CD4-positive, alpha-beta T cell (primary cell): ENCODE measurements at regions not wholly inside any gene's neighbourhood (a gene's known extent, or its start where the extent isn't known, plus 50 kb on each side); places are given as distances from the start of the nearest gene placed in this dataset.

Source experiments
- ATAC-seq: fragments of 200-7000 bp; cut with Tn5 transposase; one replicate; pipeline ENCODE4 v1.10.0; 2022; ENCODE audit warnings: mild to moderate bottlenecking; ENCODE audit not compliant: poor library complexity
- CTCF ChIA-PET: fragments of 350-600 bp; sonication (Branson Sonifier 250); formaldehyde crosslinking; loops from one replicate; lab custom pipeline; 2021; ENCODE audit warnings: antibody characterized with exemption, inconsistent platforms; lab: Charles Lee
- POLR2A ChIA-PET: fragments of 350-600 bp; sonication (Branson Sonifier 250); formaldehyde crosslinking; loops from one replicate; lab custom pipeline; 2021; ENCODE audit warnings: antibody characterized with exemption, inconsistent platforms; lab: Charles Lee
- DNase-seq, 14 experiments: peaks; one replicate each; pipeline ENCODE4 v3.0.0-alpha.2; 2013 to 2020; ENCODE audit warnings: mixed read lengths in 2 of 14
- H3K27ac ChIP-seq, 2 donors: one replicate each; pipeline versions ENCODE4 v1.5.1 to v1.7.0; 2013; ENCODE audit warnings: low read length in 2 of 2, low read depth in 1 of 2, mild to moderate bottlenecking in 1 of 2
- H3K27me3 ChIP-seq, 2 experiments: 1 replicate in 1 of 2; 2 replicates in 1 of 2; pipeline versions ENCODE4 v1.6.1 to v1.7.0; 2013; ENCODE audit warnings: low read length in 2 of 2, control low read depth in 1 of 2, mild to moderate bottlenecking in 1 of 2, moderate library complexity in 1 of 2; ENCODE audit not compliant: insufficient read depth in 2 of 2, control insufficient read depth in 1 of 2
- H3K36me3 ChIP-seq: one replicate; pipeline ENCODE4 v1.6.1; 2013; ENCODE audit warnings: low read length, control low read depth; ENCODE audit not compliant: insufficient read depth
- H3K4me1 ChIP-seq: one replicate; pipeline ENCODE4 v1.6.1; 2013; ENCODE audit warnings: low read length, control low read depth; ENCODE audit not compliant: insufficient read depth
- H3K4me3 ChIP-seq: one replicate; pipeline ENCODE4 v1.5.1; 2013; ENCODE audit warnings: mild to moderate bottlenecking, low read length, moderate library complexity
- H3K9me3 ChIP-seq, 2 experiments: 1 replicate in 1 of 2; 2 replicates in 1 of 2; pipeline versions ENCODE4 v1.6.1 to v1.7.0; 2013; ENCODE audit warnings: low read length in 2 of 2, mild to moderate bottlenecking in 2 of 2, control low read depth in 1 of 2, moderate library complexity in 1 of 2; ENCODE audit not compliant: control insufficient read depth in 1 of 2, insufficient read depth in 1 of 2
- H3K27ac Mint-ChIP-seq: one replicate; pipeline ENCODE4 v1.8.0; 2020; ENCODE audit warnings: mixed read lengths
- H3K27me3 Mint-ChIP-seq: one replicate; pipeline ENCODE4 v1.8.0; 2021; ENCODE audit warnings: mixed read lengths
- H3K36me3 Mint-ChIP-seq: one replicate; pipeline ENCODE4 v1.8.0; 2021; ENCODE audit warnings: low read depth, mixed read lengths
- H3K4me1 Mint-ChIP-seq: one replicate; pipeline ENCODE4 v1.8.0; 2021; ENCODE audit warnings: low read depth, mixed read lengths
- H3K4me3 Mint-ChIP-seq: one replicate; pipeline ENCODE4 v1.8.0; 2020; ENCODE audit warnings: mild to moderate bottlenecking, mixed read lengths
- H3K9me3 Mint-ChIP-seq: one replicate; pipeline ENCODE4 v1.8.0; 2020; ENCODE audit warnings: mixed read lengths
- intact Hi-C, 2 experiments: fragments of 100-400 bp; cut with DNase I in 1 of 2; cut with micrococcal nuclease in 1 of 2; formaldehyde crosslinking; loops; one replicate each; pipeline versions ENCODE4 v1.15.1 to v1.9.0; 2023 to 2025; cut with DNase I, micrococcal nuclease
- TF ChIP-seq, protein P1 (sequence below): fragments of 200-600 bp; IDR thresholded peaks from one replicate; pipeline ENCODE4 v1.8.0; 2022; ENCODE audit warnings: antibody characterized with exemption, mild to moderate bottlenecking

DNA sequence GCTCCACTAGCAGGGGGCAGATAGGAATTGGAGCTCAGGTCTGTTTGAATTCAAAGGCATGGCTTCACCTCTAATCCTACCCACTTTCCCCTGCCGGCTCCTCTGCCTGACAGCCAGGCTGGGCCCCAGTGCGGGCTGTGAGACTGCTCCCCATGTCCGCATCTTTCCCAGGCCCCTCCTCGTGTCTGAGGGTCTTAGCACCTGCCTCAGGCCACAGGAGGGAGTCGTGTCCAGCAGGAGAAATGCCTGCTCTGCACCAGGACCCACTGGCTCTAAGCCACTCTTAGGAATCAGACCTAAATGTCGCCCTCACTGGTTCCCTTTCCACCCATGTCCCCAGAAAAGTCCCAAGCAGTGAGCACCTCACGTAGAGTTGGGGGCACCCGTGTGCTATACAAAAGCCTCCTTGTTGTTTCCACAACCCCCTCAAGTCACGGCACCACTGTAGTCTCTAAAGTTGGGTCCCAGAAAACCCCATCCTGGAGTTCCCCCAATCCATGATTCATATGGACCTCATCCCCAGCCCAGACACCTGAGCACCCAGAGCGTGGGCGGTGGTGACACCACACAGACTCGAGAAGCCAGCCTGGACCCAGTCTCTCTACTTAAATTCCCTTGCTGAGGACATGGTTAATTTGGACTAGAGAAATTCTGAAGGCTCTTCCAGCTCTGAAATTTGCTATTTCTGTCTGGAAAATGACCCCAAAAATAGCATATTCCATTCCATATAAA is 466.4 kb upstream of the ZMIZ1 start:
- Histone ChIP-seq H3K9me3 (peaks cover 0 to 6% of the 10 kb centered on the region in 2 experiments), H3K4me3 (no peak overlapping the region), H3K27me3 (peaks cover 0 to 4% of the 10 kb centered on the region in 2 experiments), H3K4me1 (no peaks in the 10 kb centered on the region), H3K36me3 (no peaks in the 10 kb centered on the region), H3K27ac (no peak overlapping the region)
- peaks cover 12% of the 10 kb centered on the region for H3K27me3 Mint-ChIP-seq
- no peak overlapping the region for H3K4me3 Mint-ChIP-seq
- intact Hi-C loops, result loop anchor here in 1 of 2 experiments (10.0 kb wide), 1 partner anchor 592 kb away; no protein-coding TSS in a partner anchor
- TF ChIP-seq, protein P1, sequence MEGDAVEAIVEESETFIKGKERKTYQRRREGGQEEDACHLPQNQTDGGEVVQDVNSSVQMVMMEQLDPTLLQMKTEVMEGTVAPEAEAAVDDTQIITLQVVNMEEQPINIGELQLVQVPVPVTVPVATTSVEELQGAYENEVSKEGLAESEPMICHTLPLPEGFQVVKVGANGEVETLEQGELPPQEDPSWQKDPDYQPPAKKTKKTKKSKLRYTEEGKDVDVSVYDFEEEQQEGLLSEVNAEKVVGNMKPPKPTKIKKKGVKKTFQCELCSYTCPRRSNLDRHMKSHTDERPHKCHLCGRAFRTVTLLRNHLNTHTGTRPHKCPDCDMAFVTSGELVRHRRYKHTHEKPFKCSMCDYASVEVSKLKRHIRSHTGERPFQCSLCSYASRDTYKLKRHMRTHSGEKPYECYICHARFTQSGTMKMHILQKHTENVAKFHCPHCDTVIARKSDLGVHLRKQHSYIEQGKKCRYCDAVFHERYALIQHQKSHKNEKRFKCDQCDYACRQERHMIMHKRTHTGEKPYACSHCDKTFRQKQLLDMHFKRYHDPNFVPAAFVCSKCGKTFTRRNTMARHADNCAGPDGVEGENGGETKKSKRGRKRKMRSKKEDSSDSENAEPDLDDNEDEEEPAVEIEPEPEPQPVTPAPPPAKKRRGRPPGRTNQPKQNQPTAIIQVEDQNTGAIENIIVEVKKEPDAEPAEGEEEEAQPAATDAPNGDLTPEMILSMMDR, result no peak
- ChIA-PET CTCF (no interaction called here), POLR2A (no interaction called here)
- H3K27ac Mint-ChIP-seq, result no peak overlapping the region
- DNase-seq (no peak), ATAC-seq (no peak)
- H3K4me1 Mint-ChIP-seq, result no peaks in the 10 kb centered on the region
- no peaks in the 10 kb centered on the region for H3K9me3 Mint-ChIP-seq
- H3K36me3 Mint-ChIP-seq, result no peaks in the 10 kb centered on the region

DNA sequence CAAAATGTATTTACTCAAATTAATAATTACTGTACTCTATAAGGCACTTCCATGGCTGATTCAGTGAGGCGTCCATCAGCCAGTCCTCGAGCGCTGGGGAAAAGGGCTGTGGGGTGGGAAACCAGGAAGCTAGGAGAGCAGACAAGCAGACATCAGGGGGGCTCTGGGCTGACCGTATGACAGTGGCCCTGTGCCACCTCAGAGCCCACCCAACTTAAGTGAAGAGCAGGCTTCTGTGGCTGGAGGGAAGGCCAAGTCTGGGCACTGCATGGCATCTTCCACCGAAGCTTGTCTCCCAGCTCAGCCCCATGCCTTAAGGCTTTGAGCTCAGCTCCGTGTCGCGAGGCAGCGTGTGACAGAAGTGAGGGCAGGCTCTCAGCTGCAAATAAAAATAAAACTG is 464.5 kb upstream of the ZMIZ1 start:
- no peak for DNase-seq
- H3K4me1 ChIP-seq, result no peaks in the 10 kb centered on the region
- CTCF ChIA-PET, result no interaction called here
- H3K36me3 Mint-ChIP-seq, result no peaks in the 10 kb centered on the region
- intact Hi-C loops, result loop anchor here in 1 of 2 experiments (10.0 kb wide), 1 partner anchor 591 kb away; no protein-coding TSS in a partner anchor
- H3K4me3 Mint-ChIP-seq, result no peak overlapping the region
- no peaks in the 10 kb centered on the region for H3K36me3 ChIP-seq
- POLR2A ChIA-PET, result no interaction called here
- peaks cover 6% of the 10 kb centered on the region for H3K27me3 Mint-ChIP-seq
- peaks cover 0 to 4% of the 10 kb centered on the region in 2 experiments for H3K27me3 ChIP-seq
- H3K9me3 ChIP-seq, result peaks cover 0 to 6% of the 10 kb centered on the region in 2 experiments
- H3K4me3 ChIP-seq, result no peak overlapping the region
- H3K9me3 Mint-ChIP-seq, result peaks cover 3% of the 10 kb centered on the region
- no peak overlapping the region for H3K27ac ChIP-seq
- no peaks in the 10 kb centered on the region for H3K4me1 Mint-ChIP-seq
- TF ChIP-seq, protein P1, result no peak
- H3K27ac Mint-ChIP-seq, result no peak overlapping the region
- ATAC-seq, result no peak

DNA sequence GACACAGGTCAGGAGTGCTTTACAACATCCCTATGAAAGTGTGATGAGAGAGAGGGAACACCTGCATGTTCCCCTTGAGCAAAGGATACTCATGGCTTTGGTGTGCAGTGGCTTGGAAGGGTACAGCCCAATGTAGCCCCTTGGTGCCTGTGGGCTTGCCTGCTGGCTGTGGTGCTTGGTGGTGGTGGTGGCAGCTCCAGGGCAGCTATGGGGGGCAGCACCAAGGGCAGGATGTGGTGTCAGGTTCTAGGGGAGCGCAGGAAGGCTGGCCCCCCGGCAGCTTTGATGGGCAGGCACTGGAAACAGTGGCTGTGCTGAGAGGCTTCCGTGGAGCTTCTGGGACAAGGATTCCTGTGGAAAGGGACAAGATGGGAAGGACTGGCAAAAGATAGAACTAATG is 464.0 kb upstream of the ZMIZ1 start:
- Histone ChIP-seq H3K27me3 (peaks cover 0 to 4% of the 10 kb centered on the region in 2 experiments), H3K27ac (no peak overlapping the region), H3K4me1 (no peaks in the 10 kb centered on the region), H3K9me3 (peaks cover 0 to 6% of the 10 kb centered on the region in 2 experiments), H3K36me3 (no peaks in the 10 kb centered on the region), H3K4me3 (no peak overlapping the region)
- DNase-seq (no peak), ATAC-seq (no peak)
- no peak overlapping the region for H3K27ac Mint-ChIP-seq
- peaks cover 3% of the 10 kb centered on the region for H3K9me3 Mint-ChIP-seq
- intact Hi-C loops, result loop anchor here in 1 of 2 experiments (10.0 kb wide), 1 partner anchor 590 kb away; no protein-coding TSS in a partner anchor
- peaks cover 5% of the 10 kb centered on the region for H3K27me3 Mint-ChIP-seq
- ChIA-PET POLR2A (no interaction called here), CTCF (no interaction called here)
- H3K36me3 Mint-ChIP-seq, result no peaks in the 10 kb centered on the region
- no peaks in the 10 kb centered on the region for H3K4me1 Mint-ChIP-seq
- TF ChIP-seq, protein P1, result no peak
- no peak overlapping the region for H3K4me3 Mint-ChIP-seq
